GM21737 (cell line): ENCODE measurements at regions not wholly inside any gene's neighbourhood (a gene's known extent, or its start where the extent isn't known, plus 50 kb on each side); places are given as distances from the start of the nearest gene placed in this dataset.

Experiments used
- ATAC-seq: cut with Tn5 transposase; IDR thresholded peaks from one replicate; pipeline ENCODE4 v1.9.1; 2021; ENCODE audit warnings: mild to moderate bottlenecking, moderate library complexity; ENCODE audit not compliant: unreplicated experiment

GRCh38 chr5:174877987-174878386 lies 153.6 kb downstream of the MSX2 start:
- ATAC-seq = no peak

- ATAC-seq = no peak
These were observed 147.9 kb downstream of the MSX2 start for GRCh38 chr5:174872271-174872670.

GRCh38 chr5:174852143-174852542 lies 127.8 kb downstream of the MSX2 start:
- ATAC-seq = no peak

- ATAC-seq = no peak
These were observed 126.3 kb downstream of the MSX2 start for GRCh38 chr5:174850565-174851169.

GRCh38 chr5:174849426-174849825 lies 125.0 kb downstream of the MSX2 start:
- ATAC-seq = no peak

- no peak for ATAC-seq
These were observed 120.6 kb downstream of the MSX2 start for GRCh38 chr5:174844971-174845370.

- ATAC-seq = no peak
These were observed 119.2 kb downstream of the MSX2 start for GRCh38 chr5:174843263-174844250.

GRCh38 chr5:174840435-174840834 lies 116.1 kb downstream of the MSX2 start:
- ATAC-seq = no peak

- ATAC-seq = no peak
These were observed 114.8 kb downstream of the MSX2 start for GRCh38 chr5:174839196-174839595.

- ATAC-seq = no peak
These were observed 113.8 kb downstream of the MSX2 start for GRCh38 chr5:174837919-174838902.

GRCh38 chr5:174834081-174834480 lies 109.7 kb downstream of the MSX2 start:
- no peak for ATAC-seq

GRCh38 chr5:174832811-174833210 lies 108.4 kb downstream of the MSX2 start:
- no peak for ATAC-seq

GRCh38 chr5:174832025-174832424 lies 107.6 kb downstream of the MSX2 start:
- no peak for ATAC-seq

GRCh38 chr5:174831031-174831660 lies 106.8 kb downstream of the MSX2 start:
- ATAC-seq = no peak

- no peak for ATAC-seq
These were observed 105.1 kb downstream of the MSX2 start for GRCh38 chr5:174829511-174829864.

- ATAC-seq = no peak
These were observed 104.6 kb downstream of the MSX2 start for GRCh38 chr5:174828804-174829510.

- no peak for ATAC-seq
These were observed 103.2 kb downstream of the MSX2 start for GRCh38 chr5:174827558-174827957.

GRCh38 chr5:174825587-174825986 lies 101.2 kb downstream of the MSX2 start:
- no peak for ATAC-seq

GRCh38 chr5:174818430-174818829 lies 94.0 kb downstream of the MSX2 start:
- no peak for ATAC-seq

GRCh38 chr5:174817610-174818009 lies 93.2 kb downstream of the MSX2 start:
- ATAC-seq = no peak
